ENCODE measurements at regions not wholly inside any gene's neighbourhood (a gene's known extent, or its start where the extent isn't known, plus 50 kb on each side); places are given as distances from the start of the nearest gene placed in this dataset.

DNA sequence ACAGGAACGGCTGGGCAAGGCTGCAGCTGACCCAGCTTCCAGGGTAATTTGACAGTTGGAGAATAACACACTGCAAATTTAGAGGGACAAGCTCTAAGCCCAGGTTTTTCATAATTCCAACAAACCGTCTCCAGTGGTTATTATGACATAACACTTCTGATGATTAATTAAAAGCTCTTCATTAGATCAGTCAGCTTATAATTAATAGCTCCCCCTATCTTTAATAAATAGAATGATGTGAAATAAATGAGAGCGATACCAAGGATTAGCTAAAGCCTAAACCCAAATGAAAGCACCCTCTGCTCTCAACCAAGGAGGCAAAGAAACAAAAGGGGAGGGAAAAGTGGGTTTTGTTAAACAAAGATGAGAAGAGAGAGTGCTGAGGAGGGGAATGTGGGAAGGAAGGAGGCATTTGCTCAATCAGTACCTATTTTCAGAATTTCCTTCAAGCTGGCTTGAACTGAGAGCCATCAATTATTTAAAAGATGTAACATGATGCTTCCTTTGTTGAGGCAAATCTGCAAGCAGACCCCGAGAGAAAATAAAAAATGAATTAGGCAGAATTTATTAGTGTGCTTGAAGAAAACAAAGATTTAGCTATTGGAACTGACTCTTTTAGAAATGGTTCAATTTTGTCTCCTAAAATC, 221.8 kb upstream of the ESRRG start:
- ChIA-PET POLR2A (no interaction called here), CTCF (interaction anchor here (0.6 to 1.2 kb wide), 3 partner anchors 16 to 53 kb away, joined by 3 to 6 read pairs (median 3); no protein-coding TSS in a partner anchor), RAD21 (ENCODE audit: unreplicated experiment) (interaction anchor here (0.9 kb wide), 1 partner anchor 186 kb away, joined by 3 read pairs; no protein-coding TSS in a partner anchor), SMC1A (ENCODE audit: uncharacterized antibody, unreplicated experiment) (interaction anchor here (1.0 kb wide), 1 partner anchor 14 kb away, joined by 3 read pairs; no protein-coding TSS in a partner anchor)
- Histone ChIP-seq H2AFZ (ENCODE audit: control insufficient read depth, low read depth, low read length) (no peak overlapping the region), H3K27ac (ENCODE audit: control insufficient read depth, insufficient read depth) (no peak overlapping the region), H3K4me1 (ENCODE audit: control insufficient read depth, insufficient read depth, low read length) (no peaks in the 10 kb centered on the region), H3K9me3 (replicated peaks; ENCODE audit: control insufficient read depth, insufficient read depth, low read length) (no peaks in the 10 kb centered on the region), H3K4me3 (no peak overlapping the region), H3K4me2 (ENCODE audit: control insufficient read depth, insufficient read depth) (no peak overlapping the region), H3K36me3 (ENCODE audit: control insufficient read depth in 2 of 2, insufficient read depth in 2 of 2, low read length in 1 of 2) (no peaks in the 10 kb centered on the region), H3K9ac (ENCODE audit: control insufficient read depth, insufficient read depth, low read length) (no peak overlapping the region), H3K27me3 (replicated peaks in 1 of 2; ENCODE audit: control insufficient read depth in 2 of 2, insufficient read depth in 2 of 2, low read length in 1 of 2) (no peaks in the 10 kb centered on the region), H3K79me2 (ENCODE audit: control insufficient read depth, insufficient read depth, low read length) (no peaks in the 10 kb centered on the region), H4K20me1 (ENCODE audit: control insufficient read depth, insufficient read depth) (no peaks in the 10 kb centered on the region)
- WGBS (ENCODE audit: insufficient coverage, insufficient replicate concordance, low lambda C conversion rate, missing lambda C conversion rate): 5% methylated on average over 4 of the region's 4 CpGs
- no peak for DNase-seq (ENCODE audit: low read depth, low spot score)
- intact Hi-C loops (cut with micrococcal nuclease; ENCODE audit: unreplicated experiment): no loop called here
- no TSS peak for BruUV-seq (replicated peaks)
- no peak for ATAC-seq
- FAIRE-seq: no peak
- in situ Hi-C loops (cut with MboI): no loop called here
- TF ChIP-seq NBN (IDR thresholded peaks at IDR 0.05) (no peak), NR2F1 (conservative IDR thresholded peaks at IDR 0.05) (no peak), TCF3 (IDR thresholded peaks at IDR 0.05; ENCODE audit: borderline replicate concordance, insufficient read depth, low read depth, low read length) (no peak), ZNF207 (IDR thresholded peaks at IDR 0.05; ENCODE audit: borderline replicate concordance) (no peak), PML (IDR thresholded peaks at IDR 0.05; ENCODE audit: low read length) (no peak), SMC3 (IDR thresholded peaks at IDR 0.05; ENCODE audit: borderline replicate concordance, low read length) (no peak)

DNA sequence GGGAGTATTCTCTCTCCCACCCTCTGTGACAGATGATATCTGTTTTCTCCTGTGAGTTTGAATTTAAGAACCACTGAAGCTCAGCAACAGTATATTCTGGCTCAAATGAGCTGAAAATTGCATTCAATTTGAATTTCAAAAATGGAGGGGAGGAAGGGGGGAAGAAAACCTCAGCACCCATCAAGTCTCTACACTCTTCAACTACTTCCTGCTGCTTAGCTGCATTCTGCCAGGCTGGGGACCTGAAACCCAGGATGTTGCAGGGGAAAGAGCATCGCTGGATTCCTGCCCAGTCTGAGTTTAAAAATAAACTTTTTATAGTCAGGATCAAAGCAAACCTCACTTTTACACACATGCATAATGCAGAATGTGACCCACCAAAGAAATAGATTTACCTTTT, 214.3 kb upstream of the ESRRG start:
- Histone ChIP-seq H3K36me3 (ENCODE audit: control insufficient read depth in 2 of 2, insufficient read depth in 2 of 2, low read length in 1 of 2) (no peaks in the 10 kb centered on the region), H3K9me3 (replicated peaks; ENCODE audit: control insufficient read depth, insufficient read depth, low read length) (no peaks in the 10 kb centered on the region), H3K27me3 (replicated peaks in 1 of 2; ENCODE audit: control insufficient read depth in 2 of 2, insufficient read depth in 2 of 2, low read length in 1 of 2) (0 out of 4 replicates have a peak, but pooled peaks cover 0 to 2% of the 10 kb centered on the region in 2 experiments), H3K9ac (ENCODE audit: control insufficient read depth, insufficient read depth, low read length) (no peak overlapping the region), H4K20me1 (ENCODE audit: control insufficient read depth, insufficient read depth) (no peaks in the 10 kb centered on the region), H3K27ac (ENCODE audit: control insufficient read depth, insufficient read depth) (no peak overlapping the region), H2AFZ (ENCODE audit: control insufficient read depth, low read depth, low read length) (no peak overlapping the region), H3K4me2 (ENCODE audit: control insufficient read depth, insufficient read depth) (no peak overlapping the region), H3K4me1 (ENCODE audit: control insufficient read depth, insufficient read depth, low read length) (no peaks in the 10 kb centered on the region), H3K79me2 (ENCODE audit: control insufficient read depth, insufficient read depth, low read length) (no peaks in the 10 kb centered on the region), H3K4me3 (no peak overlapping the region)
- SMC1A ChIA-PET (ENCODE audit: uncharacterized antibody, unreplicated experiment): no interaction called here
- ATAC-seq: no peak
- RAD21 ChIA-PET (ENCODE audit: unreplicated experiment): no interaction called here
- CTCF ChIA-PET: no interaction called here
- POLR2A ChIA-PET: no interaction called here
- no peak for DNase-seq (ENCODE audit: low read depth, low spot score)
- intact Hi-C loops (cut with micrococcal nuclease; ENCODE audit: unreplicated experiment): no loop called here
- no peak for FAIRE-seq
- no TSS peak for BruUV-seq (replicated peaks)
- in situ Hi-C loops (cut with MboI): no loop called here
- WGBS (ENCODE audit: insufficient coverage, insufficient replicate concordance, low lambda C conversion rate, missing lambda C conversion rate): 0% methylated on average over 1 of the region's 1 CpG
- TF ChIP-seq, protein P1, sequence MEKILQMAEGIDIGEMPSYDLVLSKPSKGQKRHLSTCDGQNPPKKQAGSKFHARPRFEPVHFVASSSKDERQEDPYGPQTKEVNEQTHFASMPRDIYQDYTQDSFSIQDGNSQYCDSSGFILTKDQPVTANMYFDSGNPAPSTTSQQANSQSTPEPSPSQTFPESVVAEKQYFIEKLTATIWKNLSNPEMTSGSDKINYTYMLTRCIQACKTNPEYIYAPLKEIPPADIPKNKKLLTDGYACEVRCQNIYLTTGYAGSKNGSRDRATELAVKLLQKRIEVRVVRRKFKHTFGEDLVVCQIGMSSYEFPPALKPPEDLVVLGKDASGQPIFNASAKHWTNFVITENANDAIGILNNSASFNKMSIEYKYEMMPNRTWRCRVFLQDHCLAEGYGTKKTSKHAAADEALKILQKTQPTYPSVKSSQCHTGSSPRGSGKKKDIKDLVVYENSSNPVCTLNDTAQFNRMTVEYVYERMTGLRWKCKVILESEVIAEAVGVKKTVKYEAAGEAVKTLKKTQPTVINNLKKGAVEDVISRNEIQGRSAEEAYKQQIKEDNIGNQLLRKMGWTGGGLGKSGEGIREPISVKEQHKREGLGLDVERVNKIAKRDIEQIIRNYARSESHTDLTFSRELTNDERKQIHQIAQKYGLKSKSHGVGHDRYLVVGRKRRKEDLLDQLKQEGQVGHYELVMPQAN (conservative IDR thresholded peaks at IDR 0.05): no peak
- TF ChIP-seq, protein P2, sequence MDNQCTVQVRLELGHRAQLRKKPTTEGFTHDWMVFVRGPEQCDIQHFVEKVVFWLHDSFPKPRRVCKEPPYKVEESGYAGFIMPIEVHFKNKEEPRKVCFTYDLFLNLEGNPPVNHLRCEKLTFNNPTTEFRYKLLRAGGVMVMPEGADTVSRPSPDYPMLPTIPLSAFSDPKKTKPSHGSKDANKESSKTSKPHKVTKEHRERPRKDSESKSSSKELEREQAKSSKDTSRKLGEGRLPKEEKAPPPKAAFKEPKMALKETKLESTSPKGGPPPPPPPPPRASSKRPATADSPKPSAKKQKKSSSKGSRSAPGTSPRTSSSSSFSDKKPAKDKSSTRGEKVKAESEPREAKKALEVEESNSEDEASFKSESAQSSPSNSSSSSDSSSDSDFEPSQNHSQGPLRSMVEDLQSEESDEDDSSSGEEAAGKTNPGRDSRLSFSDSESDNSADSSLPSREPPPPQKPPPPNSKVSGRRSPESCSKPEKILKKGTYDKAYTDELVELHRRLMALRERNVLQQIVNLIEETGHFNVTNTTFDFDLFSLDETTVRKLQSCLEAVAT (IDR thresholded peaks at IDR 0.05): no peak
- TF ChIP-seq EZH2 (IDR thresholded peaks at IDR 0.05; ENCODE audit: borderline replicate concordance, control insufficient read depth, low read depth, low read length) (no peak), ZNF207 (IDR thresholded peaks at IDR 0.05; ENCODE audit: borderline replicate concordance) (no peak), MEF2A (IDR thresholded peaks at IDR 0.05; ENCODE audit: insufficient read depth, low read depth, low read length) (no peak), SMAD5 (IDR thresholded peaks at IDR 0.05; ENCODE audit: low read depth) (no peak)

Measured in GM12878 (cell line).